Activated naive CD8-positive, alpha-beta T cell treated with anti-CD3 and anti-CD28 coated beads, Interleukin-2, amount 50 U/mL, for 24 hours (primary cell): ENCODE measurements at regions not wholly inside any gene's neighbourhood (a gene's known extent, or its start where the extent isn't known, plus 50 kb on each side); places are given as distances from the start of the nearest gene placed in this dataset.
A peak's percentile ranks its signal among the peaks of the same experiment; 100 is the strongest.

ENCODE experiments used
- ATAC-seq: fragments of 150-1000 bp; cut with Tn5 transposase; one replicate; pipeline ENCODE4 v1.10.0; 2021
- DNase-seq: peaks from one replicate; pipeline ENCODE4 v3.0.0; 2021
- H3K27ac Mint-ChIP-seq: one replicate; pipeline ENCODE4 v1.8.0; 2021; ENCODE audit warnings: mild to moderate bottlenecking, mixed read lengths
- H3K27me3 Mint-ChIP-seq: one replicate; pipeline ENCODE4 v1.8.0; 2021; ENCODE audit warnings: mixed read lengths
- H3K36me3 Mint-ChIP-seq: one replicate; pipeline ENCODE4 v1.8.0; 2021; ENCODE audit warnings: low read depth, mixed read lengths
- H3K4me1 Mint-ChIP-seq: one replicate; pipeline ENCODE4 v1.8.0; 2021; ENCODE audit warnings: mixed read lengths
- H3K4me3 Mint-ChIP-seq: one replicate; pipeline ENCODE4 v1.8.0; 2021; ENCODE audit warnings: mild to moderate bottlenecking, moderate library complexity, mixed read lengths
- H3K9me3 Mint-ChIP-seq: one replicate; pipeline ENCODE4 v1.8.0; 2021; ENCODE audit warnings: mixed read lengths

GRCh38 chr6:15023448-15023847 is 222.4 kb upstream of the JARID2 start:
- Mint-ChIP-seq H3K4me1 (peaks cover 47% of the 10 kb centered on the region), H3K9me3 (no peaks in the 10 kb centered on the region), H3K27ac (peak overlapping the region; percentile 93), H3K4me3 (peak overlapping the region; percentile 44), H3K36me3 (no peaks in the 10 kb centered on the region), H3K27me3 (no peaks in the 10 kb centered on the region)
- ATAC-seq (peak; percentile 99), DNase-seq (peak; percentile 66)

GRCh38 chr6:15025446-15025845 is 220.4 kb upstream of the JARID2 start:
- peaks cover 2% of the 10 kb centered on the region for H3K36me3 Mint-ChIP-seq
- H3K4me1 Mint-ChIP-seq = peaks cover 34% of the 10 kb centered on the region
- no peak overlapping the region for H3K27ac Mint-ChIP-seq
- no peak overlapping the region for H3K4me3 Mint-ChIP-seq
- no peak for ATAC-seq
- H3K9me3 Mint-ChIP-seq = peaks cover 1% of the 10 kb centered on the region
- no peaks in the 10 kb centered on the region for H3K27me3 Mint-ChIP-seq
- DNase-seq = no peak

- H3K27ac Mint-ChIP-seq = no peak overlapping the region
These were observed 219.0 kb upstream of the JARID2 start for GRCh38 chr6:15026832-15027231.

GRCh38 chr6:15027472-15027871 is 218.4 kb upstream of the JARID2 start:
- H3K4me3 Mint-ChIP-seq = no peak overlapping the region
- peaks cover 3% of the 10 kb centered on the region for H3K27me3 Mint-ChIP-seq
- peaks cover 9% of the 10 kb centered on the region for H3K36me3 Mint-ChIP-seq
- peaks cover 11% of the 10 kb centered on the region for H3K9me3 Mint-ChIP-seq
- no peak overlapping the region for H3K27ac Mint-ChIP-seq
- DNase-seq (no peak), ATAC-seq (no peak)
- peaks cover 33% of the 10 kb centered on the region for H3K4me1 Mint-ChIP-seq

More at GRCh38 chr6:15026832-15027231, 219.0 kb upstream of the JARID2 start:
- no peak overlapping the region for H3K4me3 Mint-ChIP-seq
- DNase-seq (no peak), ATAC-seq (no peak)
- H3K27me3 Mint-ChIP-seq = peaks cover 3% of the 10 kb centered on the region
- H3K36me3 Mint-ChIP-seq = peaks cover 9% of the 10 kb centered on the region
- peaks cover 11% of the 10 kb centered on the region for H3K9me3 Mint-ChIP-seq
- H3K4me1 Mint-ChIP-seq = peaks cover 32% of the 10 kb centered on the region

GRCh38 chr6:15032015-15032414 is 213.9 kb upstream of the JARID2 start:
- H3K4me3 Mint-ChIP-seq = no peak overlapping the region
- no peak overlapping the region for H3K27ac Mint-ChIP-seq
- peaks cover 3% of the 10 kb centered on the region for H3K27me3 Mint-ChIP-seq
- peak; percentile 72 for ATAC-seq
- peaks cover 30% of the 10 kb centered on the region for H3K4me1 Mint-ChIP-seq
- H3K9me3 Mint-ChIP-seq = peaks cover 11% of the 10 kb centered on the region
- peaks cover 9% of the 10 kb centered on the region for H3K36me3 Mint-ChIP-seq
- DNase-seq = no peak

- Mint-ChIP-seq H3K36me3 (peaks cover 9% of the 10 kb centered on the region), H3K27ac (no peak overlapping the region), H3K4me1 (peaks cover 30% of the 10 kb centered on the region), H3K27me3 (peaks cover 3% of the 10 kb centered on the region), H3K9me3 (peaks cover 11% of the 10 kb centered on the region), H3K4me3 (no peak overlapping the region)
- ATAC-seq (no peak), DNase-seq (no peak)
These were observed 212.0 kb upstream of the JARID2 start for GRCh38 chr6:15033850-15034203.

- H3K27me3 Mint-ChIP-seq = no peaks in the 10 kb centered on the region
- no peak overlapping the region for H3K4me3 Mint-ChIP-seq
- ATAC-seq = no peak
- peaks cover 24% of the 10 kb centered on the region for H3K4me1 Mint-ChIP-seq
- no peak overlapping the region for H3K27ac Mint-ChIP-seq
- H3K36me3 Mint-ChIP-seq = peaks cover under 1% of the 10 kb centered on the region
- DNase-seq = no peak
- peaks cover under 1% of the 10 kb centered on the region for H3K9me3 Mint-ChIP-seq
These were observed 209.1 kb upstream of the JARID2 start for GRCh38 chr6:15036690-15037245.

GRCh38 chr6:15037253-15037652 is 208.6 kb upstream of the JARID2 start:
- no peak for DNase-seq
- Mint-ChIP-seq H3K4me1 (peaks cover 20% of the 10 kb centered on the region), H3K36me3 (no peaks in the 10 kb centered on the region), H3K4me3 (no peak overlapping the region), H3K27ac (no peak overlapping the region), H3K27me3 (no peaks in the 10 kb centered on the region), H3K9me3 (no peaks in the 10 kb centered on the region)
- no peak for ATAC-seq

- no peak for DNase-seq
- ATAC-seq = no peak
- Mint-ChIP-seq H3K27me3 (no peaks in the 10 kb centered on the region), H3K4me1 (peaks cover 10% of the 10 kb centered on the region), H3K27ac (no peak overlapping the region), H3K36me3 (no peaks in the 10 kb centered on the region), H3K4me3 (no peak overlapping the region), H3K9me3 (no peaks in the 10 kb centered on the region)
These were observed 207.7 kb upstream of the JARID2 start for GRCh38 chr6:15038013-15038791.

GRCh38 chr6:15039136-15039535 is 206.7 kb upstream of the JARID2 start:
- DNase-seq (no peak), ATAC-seq (no peak)
- H3K4me3 Mint-ChIP-seq = no peak overlapping the region
- no peaks in the 10 kb centered on the region for H3K9me3 Mint-ChIP-seq
- no peaks in the 10 kb centered on the region for H3K36me3 Mint-ChIP-seq
- no peaks in the 10 kb centered on the region for H3K27me3 Mint-ChIP-seq
- peaks cover under 1% of the 10 kb centered on the region for H3K4me1 Mint-ChIP-seq
- no peak overlapping the region for H3K27ac Mint-ChIP-seq

GRCh38 chr6:15042938-15043337 is 202.9 kb upstream of the JARID2 start:
- H3K27me3 Mint-ChIP-seq = no peaks in the 10 kb centered on the region
- H3K36me3 Mint-ChIP-seq = no peaks in the 10 kb centered on the region
- DNase-seq = no peak
- H3K27ac Mint-ChIP-seq = no peak overlapping the region
- no peaks in the 10 kb centered on the region for H3K9me3 Mint-ChIP-seq
- H3K4me1 Mint-ChIP-seq = peaks cover under 1% of the 10 kb centered on the region
- no peak for ATAC-seq
- no peak overlapping the region for H3K4me3 Mint-ChIP-seq

GRCh38 chr6:15044146-15044882 is 201.6 kb upstream of the JARID2 start:
- Mint-ChIP-seq H3K4me1 (peaks cover 7% of the 10 kb centered on the region), H3K27ac (no peak overlapping the region)
- no peak for ATAC-seq

GRCh38 chr6:15044948-15045347 is 200.9 kb upstream of the JARID2 start:
- Mint-ChIP-seq H3K4me3 (no peak overlapping the region), H3K4me1 (peaks cover 7% of the 10 kb centered on the region), H3K36me3 (no peaks in the 10 kb centered on the region), H3K27me3 (no peaks in the 10 kb centered on the region), H3K27ac (no peak overlapping the region), H3K9me3 (no peaks in the 10 kb centered on the region)
- ATAC-seq (no peak), DNase-seq (no peak)

More at GRCh38 chr6:15044146-15044882, 201.6 kb upstream of the JARID2 start:
- no peak for DNase-seq
- H3K9me3 Mint-ChIP-seq = no peaks in the 10 kb centered on the region
- no peaks in the 10 kb centered on the region for H3K36me3 Mint-ChIP-seq
- no peak overlapping the region for H3K4me3 Mint-ChIP-seq
- no peaks in the 10 kb centered on the region for H3K27me3 Mint-ChIP-seq

GRCh38 chr6:15046751-15047150 is 199.1 kb upstream of the JARID2 start:
- Mint-ChIP-seq H3K9me3 (no peaks in the 10 kb centered on the region), H3K4me1 (peaks cover 7% of the 10 kb centered on the region), H3K27ac (no peak overlapping the region), H3K27me3 (no peaks in the 10 kb centered on the region), H3K36me3 (no peaks in the 10 kb centered on the region), H3K4me3 (no peak overlapping the region)
- no peak for ATAC-seq
- DNase-seq = no peak

GRCh38 chr6:15048367-15048766 is 197.5 kb upstream of the JARID2 start:
- no peak for DNase-seq
- Mint-ChIP-seq H3K36me3 (no peaks in the 10 kb centered on the region), H3K27me3 (no peaks in the 10 kb centered on the region), H3K9me3 (no peaks in the 10 kb centered on the region), H3K4me1 (peaks cover 7% of the 10 kb centered on the region), H3K4me3 (no peak overlapping the region), H3K27ac (no peak overlapping the region)
- no peak for ATAC-seq
